ENCODE measurements at regions not wholly inside any gene's neighbourhood (a gene's known extent, or its start where the extent isn't known, plus 50 kb on each side); places are given as distances from the start of the nearest gene placed in this dataset.

- TF ChIP-seq CTCF (IDR thresholded peaks at IDR 0.05; ENCODE audit: low read depth, low read length): no peak
- H3K4me3 ChIP-seq (replicated peaks in 1 of 2; ENCODE audit: low read depth in 2 of 2, low read length in 2 of 2): no peak overlapping the region
- no peak for DNase-seq (ENCODE audit: low read depth in 2 of 2)
Observed at GRCh38 chr20:52921340-52921739, 50.8 kb upstream of the TSHZ2 start.

GRCh38 chr20:52918311-52918710, 53.8 kb upstream of the TSHZ2 start:
- TF ChIP-seq CTCF (IDR thresholded peaks at IDR 0.05; ENCODE audit: low read depth, low read length): no peak
- DNase-seq (ENCODE audit: low read depth in 2 of 2): no peak
- H3K4me3 ChIP-seq (replicated peaks in 1 of 2; ENCODE audit: low read depth in 2 of 2, low read length in 2 of 2): no peak overlapping the region

GRCh38 chr20:52915564-52915963, 56.6 kb upstream of the TSHZ2 start:
- TF ChIP-seq CTCF (IDR thresholded peaks at IDR 0.05; ENCODE audit: low read depth, low read length): no peak
- DNase-seq (ENCODE audit: low read depth in 2 of 2): no peak
- H3K4me3 ChIP-seq (replicated peaks in 1 of 2; ENCODE audit: low read depth in 2 of 2, low read length in 2 of 2): no peak overlapping the region

- no peak for TF ChIP-seq CTCF (IDR thresholded peaks at IDR 0.05; ENCODE audit: low read depth, low read length)
Observed at GRCh38 chr20:52914870-52915269, 57.3 kb upstream of the TSHZ2 start.

GRCh38 chr20:52913650-52914387, 58.3 kb upstream of the TSHZ2 start:
- no peak for TF ChIP-seq CTCF (IDR thresholded peaks at IDR 0.05; ENCODE audit: low read depth, low read length)
- no peak overlapping the region for H3K4me3 ChIP-seq (replicated peaks in 1 of 2; ENCODE audit: low read depth in 2 of 2, low read length in 2 of 2)
- no peak for DNase-seq (ENCODE audit: low read depth in 2 of 2)

More at GRCh38 chr20:52914870-52915269, 57.3 kb upstream of the TSHZ2 start:
- DNase-seq (ENCODE audit: low read depth in 2 of 2): no peak
- no peak overlapping the region for H3K4me3 ChIP-seq (replicated peaks in 1 of 2; ENCODE audit: low read depth in 2 of 2, low read length in 2 of 2)

GRCh38 chr20:52905241-52905994, 66.7 kb upstream of the TSHZ2 start:
- DNase-seq (ENCODE audit: low read depth in 2 of 2): no peak
- no peak for TF ChIP-seq CTCF (IDR thresholded peaks at IDR 0.05; ENCODE audit: low read depth, low read length)
- no peak overlapping the region for H3K4me3 ChIP-seq (replicated peaks in 1 of 2; ENCODE audit: low read depth in 2 of 2, low read length in 2 of 2)
